ENCODE measurements at regions not wholly inside any gene's neighbourhood (a gene's known extent, or its start where the extent isn't known, plus 50 kb on each side); places are given as distances from the start of the nearest gene placed in this dataset.
"Not testable (repeated sequence)": the region's sequence is repeated elsewhere in the genome, so short reads cannot be mapped to it uniquely, and the experiment has no call there.

DNA sequence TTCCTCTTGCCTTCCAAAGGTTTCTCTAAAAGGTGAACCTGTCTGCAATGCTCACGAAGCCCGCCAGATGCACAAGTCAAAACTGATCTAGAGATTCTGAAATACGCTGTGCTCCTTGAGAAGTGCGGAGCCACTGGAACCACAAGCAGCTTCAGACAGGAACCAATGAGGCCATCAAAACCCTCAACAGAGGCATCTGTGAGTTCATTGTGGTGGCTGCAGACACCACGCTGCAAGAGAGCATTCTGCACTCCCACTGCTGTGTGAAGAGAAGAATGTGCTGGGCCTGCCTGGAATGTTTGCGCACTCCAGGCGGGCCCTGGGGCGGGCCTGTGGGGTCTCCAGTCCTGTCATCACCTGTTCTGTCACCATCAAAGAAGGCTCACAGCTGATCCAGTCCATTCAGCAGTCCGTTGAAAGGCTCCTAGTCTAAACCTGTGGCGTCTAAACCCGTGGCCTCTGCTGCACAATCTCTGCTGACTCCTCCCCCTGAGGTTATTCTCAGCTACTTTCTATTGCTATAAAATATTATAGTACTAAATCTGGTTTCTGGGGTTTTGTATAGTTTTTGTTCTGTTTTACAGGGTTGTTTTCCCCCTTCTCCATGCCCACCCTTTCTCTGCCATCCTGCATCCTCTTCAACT is 187.4 kb downstream of the FAM72C start:
- DNase-seq (ENCODE audit: low read depth in 2 of 2) = not testable (repeated sequence)

GRCh38 chr1:143778178-143778577 is 193.6 kb downstream of the FAM72C start:
- not testable (repeated sequence) for DNase-seq (ENCODE audit: low read depth in 2 of 2)

DNA sequence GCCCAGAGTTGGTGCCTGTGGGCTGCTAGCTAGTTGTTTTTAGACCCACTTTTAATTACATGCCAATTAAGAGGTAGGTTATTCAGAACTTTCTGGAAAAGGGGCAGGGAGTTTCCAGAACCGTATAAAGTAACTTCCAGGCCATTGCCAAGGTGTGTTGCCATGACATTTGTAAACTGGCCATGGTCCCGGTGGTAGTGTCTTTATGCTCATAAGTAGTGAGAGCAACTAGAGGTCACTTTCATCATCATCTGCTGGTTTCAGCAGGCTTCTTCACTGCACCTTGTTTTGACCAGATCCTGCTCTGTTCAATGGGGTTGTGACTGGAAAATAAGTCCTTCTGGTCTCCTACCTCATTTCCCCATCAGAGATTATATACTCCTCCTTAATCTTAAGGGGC is 207.0 kb downstream of the FAM72C start:
- DNase-seq (ENCODE audit: low read depth in 2 of 2) = not testable (repeated sequence)

- not testable (repeated sequence) for DNase-seq (ENCODE audit: low read depth in 2 of 2)
These were observed 211.4 kb downstream of the FAM72C start for GRCh38 chr1:143760366-143760765.

DNA sequence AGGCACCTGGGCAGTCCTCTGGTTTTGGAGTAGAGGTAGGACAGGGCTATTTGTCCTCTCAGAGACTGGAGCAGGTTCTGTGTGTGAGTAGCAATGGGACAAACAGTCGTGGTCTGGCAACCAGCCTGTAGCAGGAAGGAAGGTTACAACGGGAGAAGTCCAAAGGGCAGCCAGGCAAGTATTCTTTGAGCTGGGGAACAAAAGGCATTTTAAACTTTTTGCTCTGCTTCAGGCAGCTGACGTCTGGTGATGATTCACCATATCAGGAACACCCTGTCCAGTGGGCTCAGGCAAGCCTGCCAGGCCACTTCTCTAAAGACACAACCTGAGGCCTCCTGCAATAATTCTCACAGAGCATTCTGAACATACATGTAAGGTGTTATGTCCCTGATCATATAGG is 215.8 kb downstream of the FAM72C start:
- not testable (repeated sequence) for DNase-seq (ENCODE audit: low read depth in 2 of 2)

DNA sequence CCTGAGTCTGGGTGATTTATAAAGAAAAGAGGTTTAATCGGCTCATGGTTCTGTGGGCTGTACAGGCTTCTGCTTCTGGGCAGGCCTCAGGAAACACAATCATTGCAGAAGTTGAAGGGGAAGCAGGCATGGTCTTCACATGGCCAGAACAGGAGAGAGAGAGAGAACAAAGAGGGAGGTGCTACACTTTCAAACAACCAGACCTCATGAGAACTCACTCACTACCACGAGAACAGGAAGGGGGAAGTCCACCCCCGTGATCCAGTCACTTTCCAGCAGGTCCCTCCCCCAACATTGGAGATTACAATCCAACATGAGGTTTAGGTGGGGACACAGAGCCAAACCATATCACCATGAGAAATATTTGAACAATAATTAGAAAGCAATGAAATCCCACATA is 222.9 kb downstream of the FAM72C start:
- DNase-seq (ENCODE audit: low read depth in 2 of 2) = no peak

DNA sequence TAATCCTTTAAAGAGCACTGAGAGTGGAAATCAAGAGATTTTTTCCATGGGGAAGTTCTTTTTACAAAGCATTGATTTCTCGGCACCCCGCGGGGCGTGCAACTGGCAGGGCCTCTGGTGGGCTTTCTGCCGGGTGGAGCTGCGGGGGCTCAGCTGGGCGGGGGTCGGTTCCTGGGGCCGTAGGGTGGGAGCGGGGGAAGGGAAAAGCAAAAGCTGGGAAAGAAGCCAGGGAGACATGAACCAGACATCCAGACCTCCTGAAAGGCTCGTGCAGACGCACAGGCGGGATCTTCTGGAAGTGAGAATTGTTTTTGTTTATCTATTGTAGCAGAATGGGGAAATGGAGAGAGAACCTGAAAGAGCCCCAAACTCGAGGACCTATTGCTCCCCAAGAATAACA is 235.2 kb downstream of the FAM72C start:
- DNase-seq (ENCODE audit: low read depth in 2 of 2) = no peak

DNA sequence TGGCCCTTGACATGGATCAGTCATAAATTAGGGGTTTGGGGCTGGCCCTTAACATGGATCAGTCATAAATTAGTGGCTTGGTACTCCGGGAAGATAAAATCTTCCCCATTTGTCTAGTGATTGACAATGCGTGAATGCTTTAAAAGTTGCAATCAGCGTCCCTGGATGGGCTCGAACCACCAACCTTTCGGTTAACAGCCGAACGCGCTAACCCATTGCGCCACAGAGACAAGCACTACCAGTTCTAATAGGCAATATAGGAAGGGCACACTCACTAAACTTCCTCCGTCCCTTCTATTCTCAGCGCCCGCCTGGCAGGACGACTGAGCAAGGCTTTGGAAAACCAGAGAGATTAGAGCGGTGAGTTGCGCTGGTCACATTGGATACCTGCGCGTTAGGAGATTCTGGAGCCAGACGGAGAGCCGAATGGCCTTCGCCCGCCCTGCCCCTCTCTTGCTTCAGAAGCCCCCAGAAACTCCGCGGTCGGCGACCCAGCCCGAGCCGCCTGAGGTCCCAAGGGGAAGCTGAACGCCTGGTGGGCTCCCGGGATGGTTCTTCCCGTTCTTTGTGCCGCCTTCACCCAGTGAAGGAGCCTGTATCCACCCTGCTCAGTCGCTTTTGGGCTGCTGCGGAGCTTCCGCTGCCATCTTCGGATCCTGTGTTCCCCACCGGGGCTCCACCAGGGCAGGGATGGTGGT is 235.9 kb downstream of the FAM72C start:
- DNase-seq (ENCODE audit: low read depth in 2 of 2) = no peak

DNA sequence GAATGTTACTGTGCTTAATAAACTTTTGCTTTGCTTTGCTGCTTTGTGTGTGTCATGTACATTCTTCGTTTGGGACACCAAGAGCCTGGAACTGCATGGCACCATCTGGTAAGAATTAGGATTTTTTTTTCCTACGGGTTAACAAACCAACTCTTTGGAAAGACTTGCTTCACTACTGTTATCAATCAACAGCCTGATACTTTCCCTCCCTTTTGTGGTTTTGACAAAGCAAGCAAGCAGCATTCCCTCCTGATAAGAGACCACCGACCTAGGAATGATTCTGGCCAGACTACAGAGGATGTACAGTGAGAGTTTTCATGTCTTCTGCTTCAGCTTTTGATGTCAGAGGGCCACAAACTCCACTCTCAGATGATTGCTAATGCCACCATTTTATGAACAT is 237.5 kb downstream of the FAM72C start:
- DNase-seq (ENCODE audit: low read depth in 2 of 2) = not testable (repeated sequence)

DNA sequence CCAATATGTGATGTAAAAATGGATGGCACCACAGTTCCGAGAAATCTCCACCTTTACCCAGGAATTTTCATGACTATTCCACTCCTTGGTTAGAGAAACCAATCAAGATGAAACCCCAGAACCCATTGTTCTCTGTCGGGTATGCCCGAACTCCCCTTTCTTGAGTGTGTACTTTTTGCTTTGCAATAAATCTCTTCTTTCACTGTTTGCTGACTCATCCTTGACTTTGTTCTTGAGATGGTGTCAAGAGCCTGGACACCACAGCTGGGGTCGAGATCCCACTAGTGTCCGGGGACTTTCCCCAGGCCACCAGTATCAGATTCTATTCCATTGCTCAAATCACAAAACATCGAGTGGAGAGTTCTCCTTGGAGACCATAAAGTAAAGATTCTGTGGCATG is 240.9 kb downstream of the FAM72C start:
- DNase-seq (ENCODE audit: low read depth in 2 of 2) = not testable (repeated sequence)

DNA sequence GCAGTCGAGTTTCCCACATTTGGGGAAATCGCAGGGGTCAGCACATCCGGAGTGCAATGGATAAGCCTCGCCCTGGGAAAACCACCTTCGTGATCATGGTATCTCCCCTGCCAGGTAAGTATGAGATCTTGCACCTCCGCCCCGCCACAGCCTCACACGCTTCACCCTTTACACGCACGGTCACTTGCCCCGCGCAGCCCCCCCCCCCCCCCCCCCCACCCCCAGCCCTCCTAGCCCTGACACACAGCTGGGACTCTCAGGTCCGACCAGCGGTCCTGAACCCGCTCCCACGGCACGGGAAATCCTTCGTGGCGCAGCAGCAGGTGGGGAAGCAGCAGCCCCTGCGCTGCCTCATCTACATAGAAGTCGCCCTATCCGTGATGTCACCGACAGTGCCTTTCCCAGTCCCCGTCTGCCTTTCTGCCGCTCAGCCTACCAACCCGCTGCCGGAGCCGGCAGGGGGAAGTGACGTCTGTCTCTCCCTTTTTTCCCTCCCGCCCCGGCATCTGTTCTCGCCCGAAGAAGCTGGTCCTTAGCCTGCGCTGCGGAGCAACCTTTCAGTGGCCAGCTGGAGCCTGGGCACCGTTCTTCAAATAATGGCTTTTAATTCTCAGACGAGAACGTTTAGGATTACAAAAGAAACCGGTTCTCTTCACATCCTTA is 242.2 kb downstream of the FAM72C start:
- DNase-seq (ENCODE audit: low read depth in 2 of 2) = not testable (repeated sequence)

DNA sequence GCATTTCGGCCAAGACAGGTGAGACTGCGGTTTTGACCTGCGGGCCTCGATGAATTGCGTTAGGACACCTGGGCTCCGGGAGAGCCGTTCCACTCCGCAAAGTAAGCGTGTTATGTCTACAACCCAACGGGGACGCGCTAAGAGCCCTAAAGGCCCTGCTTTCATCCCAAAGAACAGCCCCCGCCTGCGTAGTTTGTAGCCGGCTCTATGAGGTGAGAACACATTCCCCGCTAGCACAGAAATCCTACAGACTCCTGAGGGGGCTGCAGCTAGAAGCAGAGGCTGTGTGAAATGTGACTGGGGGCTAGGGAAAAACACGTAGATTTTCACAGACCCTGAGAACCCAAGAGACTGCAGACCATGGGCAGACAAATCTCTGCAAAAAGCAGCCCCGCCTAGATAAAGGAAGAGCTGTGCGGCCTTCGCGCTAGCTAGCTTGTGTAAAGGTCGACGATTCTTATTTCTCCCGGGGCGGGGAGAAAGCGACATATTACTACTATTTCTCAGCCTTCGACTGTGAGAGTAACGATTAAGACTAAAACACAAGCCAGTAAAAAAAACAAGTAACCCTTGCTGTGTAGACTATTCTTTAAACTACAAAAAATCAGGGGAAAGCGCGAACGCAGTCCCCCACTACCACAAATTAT is 242.9 kb downstream of the FAM72C start:
- not testable (repeated sequence) for DNase-seq (ENCODE audit: low read depth in 2 of 2)

DNA sequence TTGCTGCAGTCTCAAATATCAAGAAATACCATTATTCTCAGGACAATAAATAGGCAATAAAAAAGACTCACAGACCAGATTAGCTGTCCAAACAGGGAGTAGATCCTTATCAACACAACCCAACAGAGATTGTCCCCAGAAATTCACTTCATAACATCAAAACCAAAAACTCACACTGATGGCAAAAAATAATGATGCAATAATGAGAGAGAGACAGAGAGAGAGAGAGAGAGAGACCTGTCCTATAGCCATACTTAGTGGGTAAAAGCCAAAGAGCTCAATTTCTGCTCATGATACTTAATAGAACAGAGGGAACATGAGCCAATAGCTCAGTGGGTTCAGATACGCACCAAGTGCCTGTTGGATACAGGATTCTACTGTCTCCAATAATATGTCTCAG is 244.5 kb downstream of the FAM72C start:
- DNase-seq (ENCODE audit: low read depth in 2 of 2) = no peak

GRCh38 chr1:143721024-143721373 is 250.8 kb downstream of the FAM72C start:
- no peak for DNase-seq (ENCODE audit: low read depth in 2 of 2)

GRCh38 chr1:143720087-143721023 is 251.4 kb downstream of the FAM72C start:
- no peak for DNase-seq (ENCODE audit: low read depth in 2 of 2)

GRCh38 chr1:143718524-143718923 is 253.3 kb downstream of the FAM72C start:
- DNase-seq (ENCODE audit: low read depth in 2 of 2) = no peak

DNA sequence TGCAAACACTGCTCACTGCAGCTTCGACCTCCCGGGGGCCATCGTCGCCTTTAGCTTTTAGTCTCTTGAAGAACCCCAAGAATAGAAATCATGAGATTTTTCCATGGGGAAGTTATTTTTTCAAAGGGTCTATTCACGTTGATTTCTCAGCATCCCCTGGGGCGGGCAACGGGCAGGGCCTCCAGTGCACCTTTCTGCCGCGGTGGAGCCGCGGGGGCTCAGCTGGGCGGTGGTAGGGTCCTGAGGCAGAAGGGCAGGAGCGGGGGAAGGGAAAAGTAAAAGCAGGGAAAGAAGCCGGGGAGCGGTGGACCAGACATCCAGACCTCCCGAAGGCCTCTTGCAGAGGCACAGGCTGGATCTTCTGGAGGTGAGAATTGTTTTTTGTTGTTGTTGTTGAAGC is 253.8 kb downstream of the FAM72C start:
- no peak for DNase-seq (ENCODE audit: low read depth in 2 of 2)

GRCh38 chr1:143717434-143717833 is 254.4 kb downstream of the FAM72C start:
- DNase-seq (ENCODE audit: low read depth in 2 of 2) = no peak

DNA sequence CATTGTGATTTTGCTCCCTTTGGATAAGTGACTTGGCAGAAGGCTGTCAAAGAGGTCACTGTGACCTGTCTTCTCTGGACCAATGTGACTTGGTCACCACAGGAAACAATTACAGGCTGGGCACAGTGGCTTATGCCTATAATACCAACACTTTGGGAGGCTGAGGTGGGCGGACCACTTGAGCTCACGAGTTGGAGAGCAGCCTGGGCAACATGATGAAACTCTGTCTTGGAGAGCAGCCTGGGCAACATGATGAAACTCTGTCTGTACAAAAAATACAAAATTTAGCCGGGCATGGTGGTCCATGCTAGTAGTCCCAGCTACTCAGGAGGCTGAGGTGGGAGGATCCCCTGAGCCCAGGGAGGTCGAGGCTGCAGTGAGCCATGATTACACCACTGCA is 256.9 kb downstream of the FAM72C start:
- DNase-seq (ENCODE audit: low read depth in 2 of 2) = not testable (repeated sequence)

DNA sequence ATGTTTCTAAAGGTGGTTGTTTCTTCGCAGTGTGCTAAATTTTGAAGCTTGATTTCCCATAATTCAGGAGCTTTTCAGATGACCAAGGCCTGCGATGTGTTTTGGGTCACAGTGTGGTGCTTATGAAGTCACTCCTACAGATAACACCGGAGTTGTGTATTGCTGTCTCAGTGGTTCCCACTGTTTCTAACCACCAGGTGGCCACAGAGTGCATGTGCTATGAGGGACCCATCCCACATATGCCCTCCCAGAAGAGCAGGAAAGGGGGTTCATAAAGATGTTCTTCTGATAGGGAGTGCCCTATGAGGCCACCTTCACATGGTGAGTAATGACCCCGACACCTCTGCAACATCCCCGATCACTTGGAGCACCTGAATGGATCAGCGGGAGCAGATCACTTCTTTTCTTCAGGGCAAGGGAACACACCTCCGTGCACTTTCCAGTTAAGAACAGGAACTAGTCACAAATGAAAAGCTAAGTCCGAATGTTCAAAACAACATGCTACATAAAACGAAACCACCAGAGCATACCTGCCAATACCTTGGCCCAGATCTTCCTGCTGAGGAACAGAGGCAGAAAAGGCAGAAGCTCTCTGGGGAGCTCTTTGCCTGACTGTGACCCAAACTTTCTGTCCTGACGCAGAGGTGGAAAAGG is 262.1 kb downstream of the FAM72C start:
- DNase-seq (ENCODE audit: low read depth in 2 of 2) = not testable (repeated sequence)

GRCh38 chr1:143702739-143703138 is 269.0 kb downstream of the FAM72C start:
- DNase-seq (ENCODE audit: low read depth in 2 of 2) = not testable (repeated sequence)
